ENCODE measurements at regions not wholly inside any gene's neighbourhood (a gene's known extent, or its start where the extent isn't known, plus 50 kb on each side); places are given as distances from the start of the nearest gene placed in this dataset.
"Not testable (repeated sequence)": the region's sequence is repeated elsewhere in the genome, so short reads cannot be mapped to it uniquely, and the experiment has no call there.

DNA sequence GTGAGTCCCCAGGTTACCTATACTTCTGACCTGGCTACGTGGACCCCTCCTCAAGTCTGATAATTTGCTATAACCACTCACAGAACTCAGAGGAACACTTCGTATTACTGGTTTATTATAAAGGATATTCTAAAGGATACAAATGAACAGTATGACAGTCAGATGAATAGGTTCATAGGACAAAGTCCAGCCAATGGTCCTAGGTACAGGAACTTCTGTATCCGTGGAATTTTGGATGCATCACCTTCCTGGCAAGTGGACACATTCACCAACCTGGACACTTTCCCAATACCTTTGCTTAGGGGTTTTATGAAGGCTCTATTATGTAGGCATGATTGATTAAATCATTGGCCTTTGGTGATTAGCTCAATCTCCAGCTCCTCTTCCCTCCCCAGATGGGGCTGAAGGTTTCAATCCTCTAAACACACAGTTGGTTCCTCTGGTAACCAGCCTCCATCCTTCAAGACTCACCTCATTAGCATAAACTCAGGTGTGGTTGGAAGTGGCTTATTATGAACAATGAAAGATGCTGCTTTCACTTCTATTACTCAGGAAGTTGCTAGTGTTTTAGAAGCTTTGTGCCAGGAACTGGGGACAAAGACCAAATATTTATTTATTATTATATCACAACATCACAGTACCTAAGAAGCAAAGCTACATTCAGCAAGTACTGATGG, 149.6 kb upstream of the ELL2 start:
- DNase-seq (ENCODE audit: low spot score) (no peak), ATAC-seq (ENCODE audit: low FRiP score) (no peak)
- TF ChIP-seq, protein P1, sequence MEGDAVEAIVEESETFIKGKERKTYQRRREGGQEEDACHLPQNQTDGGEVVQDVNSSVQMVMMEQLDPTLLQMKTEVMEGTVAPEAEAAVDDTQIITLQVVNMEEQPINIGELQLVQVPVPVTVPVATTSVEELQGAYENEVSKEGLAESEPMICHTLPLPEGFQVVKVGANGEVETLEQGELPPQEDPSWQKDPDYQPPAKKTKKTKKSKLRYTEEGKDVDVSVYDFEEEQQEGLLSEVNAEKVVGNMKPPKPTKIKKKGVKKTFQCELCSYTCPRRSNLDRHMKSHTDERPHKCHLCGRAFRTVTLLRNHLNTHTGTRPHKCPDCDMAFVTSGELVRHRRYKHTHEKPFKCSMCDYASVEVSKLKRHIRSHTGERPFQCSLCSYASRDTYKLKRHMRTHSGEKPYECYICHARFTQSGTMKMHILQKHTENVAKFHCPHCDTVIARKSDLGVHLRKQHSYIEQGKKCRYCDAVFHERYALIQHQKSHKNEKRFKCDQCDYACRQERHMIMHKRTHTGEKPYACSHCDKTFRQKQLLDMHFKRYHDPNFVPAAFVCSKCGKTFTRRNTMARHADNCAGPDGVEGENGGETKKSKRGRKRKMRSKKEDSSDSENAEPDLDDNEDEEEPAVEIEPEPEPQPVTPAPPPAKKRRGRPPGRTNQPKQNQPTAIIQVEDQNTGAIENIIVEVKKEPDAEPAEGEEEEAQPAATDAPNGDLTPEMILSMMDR (IDR thresholded peaks at IDR 0.05) = no peak

DNA sequence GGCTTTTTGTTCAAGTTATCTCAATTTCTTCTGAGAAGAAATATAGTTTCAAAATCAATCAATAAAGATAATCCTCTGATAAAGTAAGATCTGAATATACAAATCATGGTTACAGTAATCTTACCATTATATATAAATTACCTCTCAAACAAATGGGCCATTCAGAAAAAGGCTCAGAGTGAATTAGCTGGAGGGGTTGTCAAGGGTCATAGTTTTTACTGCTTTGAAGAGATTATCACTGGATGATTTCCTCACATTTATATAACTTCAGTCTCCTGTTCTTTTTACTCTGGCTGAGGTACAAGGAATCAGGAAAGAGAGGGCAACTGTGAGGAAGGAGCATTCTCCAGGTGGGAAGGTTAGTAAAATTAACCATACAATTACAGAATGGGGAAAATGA, 148.6 kb upstream of the ELL2 start:
- ATAC-seq (ENCODE audit: low FRiP score) = no peak
- no peak for DNase-seq (ENCODE audit: low spot score)
- TF ChIP-seq, protein P1 (IDR thresholded peaks at IDR 0.05) = no peak

DNA sequence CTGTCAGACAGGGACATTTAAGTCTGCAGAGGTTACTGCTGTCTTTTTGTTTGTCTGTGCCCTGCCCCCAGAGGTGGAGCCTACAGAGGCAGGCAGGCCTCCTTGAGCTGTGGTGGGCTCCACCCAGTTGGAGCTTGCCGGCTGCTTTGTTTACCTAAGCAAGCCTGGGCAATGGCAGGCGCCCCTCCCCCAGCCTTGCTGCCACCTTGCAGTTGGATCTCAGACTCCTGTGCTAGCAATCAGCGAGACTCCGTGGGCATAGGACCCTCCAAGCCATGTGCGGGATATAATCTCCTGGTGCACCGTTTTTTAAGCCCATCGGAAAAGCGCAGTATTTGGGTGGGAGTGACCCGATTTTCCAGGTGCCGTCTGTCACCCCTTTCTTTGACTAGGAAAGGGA, 147.0 kb upstream of the ELL2 start:
- DNase-seq (ENCODE audit: low spot score); ATAC-seq (ENCODE audit: low FRiP score): not testable (repeated sequence)

DNA sequence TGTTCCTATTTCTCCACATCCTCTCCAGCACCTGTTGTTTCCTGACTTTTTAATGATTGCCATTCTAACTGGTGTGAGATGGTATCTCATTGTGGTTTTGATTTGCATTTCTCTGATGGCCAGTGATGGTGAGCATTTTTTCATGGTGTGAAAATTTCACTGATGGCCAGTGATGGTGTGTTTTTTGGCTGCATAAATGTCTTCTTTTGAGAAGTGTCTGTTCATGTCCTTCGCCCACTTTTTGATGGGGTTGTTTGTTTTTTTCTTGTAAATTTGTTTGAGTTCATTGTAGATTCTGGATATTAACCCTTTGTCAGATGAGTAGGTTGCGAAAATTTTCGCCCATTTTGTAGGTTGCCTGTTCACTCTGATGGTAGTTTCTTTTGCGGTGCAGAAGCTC, 142.2 kb upstream of the ELL2 start:
- not testable (repeated sequence) for ATAC-seq (ENCODE audit: low FRiP score); DNase-seq (ENCODE audit: low spot score)

DNA sequence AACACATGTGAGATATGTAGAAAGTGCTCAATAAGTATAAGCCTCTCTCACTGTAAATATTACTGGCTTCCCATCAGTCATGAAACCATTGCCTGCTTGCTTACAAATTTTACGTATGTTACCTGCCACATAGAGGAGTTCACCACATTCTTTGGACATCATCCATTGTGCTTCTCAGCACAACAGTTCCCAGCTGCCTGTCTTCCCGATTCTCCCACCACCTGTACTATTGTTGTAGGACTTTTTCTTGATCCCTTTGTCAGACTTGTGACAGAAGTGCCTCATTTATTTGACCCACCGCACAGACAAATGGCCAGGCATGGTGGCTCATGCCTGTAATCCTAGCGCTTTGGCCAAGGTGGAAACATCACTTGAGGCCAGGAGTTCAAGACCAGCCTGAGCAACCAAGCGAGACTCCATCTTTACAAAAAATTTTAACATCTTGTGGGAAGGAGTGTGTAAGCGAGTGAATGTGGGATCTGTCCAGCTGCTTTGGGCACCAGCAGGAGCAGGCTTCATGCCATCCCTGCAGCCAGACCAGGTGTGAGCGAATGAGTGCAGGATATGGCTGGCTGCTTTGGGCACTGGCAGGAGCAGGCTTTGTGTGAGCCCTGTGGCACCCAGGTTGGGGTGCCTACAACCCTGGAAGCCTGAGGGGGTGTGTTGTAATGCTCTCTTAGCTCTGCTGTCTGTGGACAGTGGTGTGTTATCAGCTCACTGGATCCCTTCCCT, 139.9 kb upstream of the ELL2 start:
- TF ChIP-seq, protein P1 (IDR thresholded peaks at IDR 0.05) = no peak
- ATAC-seq (ENCODE audit: low FRiP score) = no peak

DNA sequence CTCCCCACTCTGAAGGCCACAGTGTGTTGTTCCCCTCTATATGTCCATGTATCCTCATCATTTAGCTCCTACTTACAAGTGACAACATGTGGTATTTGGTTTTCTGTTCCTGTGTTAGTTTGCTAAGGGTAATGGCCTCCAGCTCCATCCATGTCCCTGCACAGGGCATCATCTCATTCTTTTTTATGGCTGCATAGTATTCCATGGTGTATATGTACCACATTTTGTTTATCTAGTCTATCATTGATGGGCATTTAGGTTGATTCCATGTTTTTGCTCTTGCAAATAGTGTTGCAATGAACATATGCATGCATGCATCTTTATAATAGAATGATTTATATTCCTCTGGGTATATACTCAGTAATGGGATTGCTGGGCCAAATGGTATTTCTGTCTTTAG, 135.8 kb upstream of the ELL2 start:
- not testable (repeated sequence) for DNase-seq (ENCODE audit: low spot score); ATAC-seq (ENCODE audit: low FRiP score)

More for the DNA sequence above, 139.9 kb upstream of the ELL2 start:
- DNase-seq (ENCODE audit: low spot score) = no peak

DNA sequence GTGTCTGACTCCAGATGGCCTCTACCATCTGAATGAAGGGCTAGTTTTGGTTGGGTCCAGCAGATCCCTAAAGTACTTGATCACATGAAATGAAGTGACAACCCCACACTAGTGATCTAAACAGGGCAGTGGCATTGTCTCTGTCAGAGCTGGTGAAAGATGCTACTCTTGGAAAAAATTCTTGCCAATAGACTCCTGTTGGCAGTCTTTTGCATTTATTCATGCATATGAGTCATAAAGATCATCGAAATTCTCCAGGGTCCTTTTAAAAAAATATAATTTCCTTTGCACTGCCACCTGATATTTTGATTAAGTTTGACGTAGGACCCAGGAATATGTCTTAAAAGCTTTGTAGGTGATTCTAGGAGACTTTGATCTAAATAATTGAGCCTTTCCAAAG, 135.1 kb upstream of the ELL2 start:
- no peak for ATAC-seq (ENCODE audit: low FRiP score)
- DNase-seq (ENCODE audit: low spot score) = no peak
- TF ChIP-seq, protein P1 (IDR thresholded peaks at IDR 0.05) = no peak

DNA sequence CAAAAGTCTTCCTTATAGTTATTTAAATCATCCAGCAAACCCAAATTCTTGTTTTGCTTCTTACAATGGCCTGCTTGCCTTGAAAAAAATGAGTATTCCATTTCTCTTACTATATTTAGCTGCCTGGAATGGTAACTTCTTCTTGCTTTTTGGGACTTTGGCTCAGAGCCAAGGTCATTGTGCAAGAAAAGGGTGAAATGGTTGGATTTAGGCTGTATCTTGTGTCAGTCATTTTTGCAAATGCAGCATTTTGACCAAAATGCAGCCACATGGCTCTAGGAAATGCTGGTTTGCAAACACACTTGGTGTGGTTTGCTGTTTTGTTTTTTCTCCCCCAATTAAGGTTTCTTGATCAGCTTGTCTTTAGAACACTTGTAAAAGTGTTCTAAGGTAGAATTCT, 133.3 kb upstream of the ELL2 start:
- TF ChIP-seq, protein P1 (IDR thresholded peaks at IDR 0.05) = no peak
- ATAC-seq (ENCODE audit: low FRiP score) (no peak), DNase-seq (ENCODE audit: low spot score) (no peak)
